ENCODE measurements at regions not wholly inside any gene's neighbourhood (a gene's known extent, or its start where the extent isn't known, plus 50 kb on each side); places are given as distances from the start of the nearest gene placed in this dataset.
"Not testable (repeated sequence)": the region's sequence is repeated elsewhere in the genome, so short reads cannot be mapped to it uniquely, and the experiment has no call there.

- no peaks in the 10 kb centered on the region for H3K36me3 ChIP-seq
- H3K9me3 ChIP-seq, result no peaks in the 10 kb centered on the region
- no peak for TF ChIP-seq CTCF (IDR thresholded peaks at IDR 0.05)
- no peaks in the 10 kb centered on the region for H3K27me3 ChIP-seq
- intact Hi-C loops (cut with DNase I), result no loop called here
- H3K4me3 ChIP-seq, result no peak overlapping the region
- no peaks in the 10 kb centered on the region for H3K4me1 ChIP-seq
- H3K27ac ChIP-seq, result no peak overlapping the region
- no peak for DNase-seq (ENCODE audit: low spot score in 2 of 2)
Observed at GRCh38 chr12:131242741-131243496, 289.2 kb downstream of the ADGRD1 start.

- H3K4me3 ChIP-seq; DNase-seq (ENCODE audit: low spot score in 2 of 2); intact Hi-C loops (cut with DNase I); H3K36me3 ChIP-seq; H3K4me1 ChIP-seq; H3K27me3 ChIP-seq; H3K9me3 ChIP-seq; H3K27ac ChIP-seq: not testable (repeated sequence)
Observed at GRCh38 chr12:131244157-131244688, 290.5 kb downstream of the ADGRD1 start.

- H3K36me3 ChIP-seq; H3K27me3 ChIP-seq; H3K27ac ChIP-seq; DNase-seq (ENCODE audit: low spot score in 2 of 2); H3K4me1 ChIP-seq; H3K9me3 ChIP-seq; intact Hi-C loops (cut with DNase I); H3K4me3 ChIP-seq: not testable (repeated sequence)
Observed at GRCh38 chr12:131245161-131245560, 291.5 kb downstream of the ADGRD1 start.

- no peak overlapping the region for H3K27ac ChIP-seq
- no peaks in the 10 kb centered on the region for H3K4me1 ChIP-seq
- H3K4me3 ChIP-seq, result no peak overlapping the region
- no peaks in the 10 kb centered on the region for H3K27me3 ChIP-seq
- intact Hi-C loops (cut with DNase I), result no loop called here
- no peaks in the 10 kb centered on the region for H3K36me3 ChIP-seq
- H3K9me3 ChIP-seq, result no peaks in the 10 kb centered on the region
- no peak for TF ChIP-seq CTCF (IDR thresholded peaks at IDR 0.05)
- no peak for DNase-seq (ENCODE audit: low spot score in 2 of 2)
Observed at GRCh38 chr12:131245564-131246355, 292.1 kb downstream of the ADGRD1 start.

GRCh38 chr12:131247026-131247725, 293.5 kb downstream of the ADGRD1 start:
- H3K4me3 ChIP-seq; H3K4me1 ChIP-seq; H3K36me3 ChIP-seq; DNase-seq (ENCODE audit: low spot score in 2 of 2); H3K9me3 ChIP-seq; intact Hi-C loops (cut with DNase I); H3K27ac ChIP-seq; H3K27me3 ChIP-seq: not testable (repeated sequence)

GRCh38 chr12:131247875-131248274, 294.2 kb downstream of the ADGRD1 start:
- H3K4me1 ChIP-seq; H3K36me3 ChIP-seq; intact Hi-C loops (cut with DNase I); H3K4me3 ChIP-seq; H3K27ac ChIP-seq; H3K9me3 ChIP-seq; DNase-seq (ENCODE audit: low spot score in 2 of 2); H3K27me3 ChIP-seq: not testable (repeated sequence)

- H3K36me3 ChIP-seq, result no peaks in the 10 kb centered on the region
- TF ChIP-seq CTCF (IDR thresholded peaks at IDR 0.05), result no peak
- no peaks in the 10 kb centered on the region for H3K4me1 ChIP-seq
- no peaks in the 10 kb centered on the region for H3K27me3 ChIP-seq
- H3K9me3 ChIP-seq, result no peaks in the 10 kb centered on the region
- no peak for DNase-seq (ENCODE audit: low spot score in 2 of 2)
- intact Hi-C loops (cut with DNase I), result no loop called here
- H3K27ac ChIP-seq, result no peak overlapping the region
- H3K4me3 ChIP-seq, result no peak overlapping the region
Observed at GRCh38 chr12:131249246-131250027, 295.7 kb downstream of the ADGRD1 start.

Measured in ascending aorta (tissue), 2 donors.